ENCODE measurements at regions not wholly inside any gene's neighbourhood (a gene's known extent, or its start where the extent isn't known, plus 50 kb on each side); places are given as distances from the start of the nearest gene placed in this dataset.

GRCh38 chr20:60653111-60653845 is 598.8 kb upstream of the CDH4 start:
- Histone ChIP-seq H3K4me1 (ENCODE audit: control insufficient read depth in 1 of 2, extremely low read depth in 1 of 2, insufficient read depth in 2 of 2, low read length in 2 of 2) (no peaks in the 10 kb centered on the region), H3K27ac (ENCODE audit: low read length) (no peak overlapping the region), H3K9me3 (no peaks in the 10 kb centered on the region), H3K27me3 (replicated peaks in 1 of 2; ENCODE audit: control insufficient read depth in 2 of 2, extremely low read depth in 1 of 2, insufficient read depth in 2 of 2, low read length in 1 of 2) (peaks cover 0 to 5% of the 10 kb centered on the region in 2 experiments), H3K4me3 (ENCODE audit: control insufficient read depth in 1 of 2, extremely low read depth in 1 of 2, low read length in 1 of 2) (no peak overlapping the region), H3K36me3 (ENCODE audit: control insufficient read depth in 2 of 2, extremely low read depth in 1 of 2, insufficient read depth in 1 of 2, low read length in 1 of 2) (no peaks in the 10 kb centered on the region)
- H3K27me3 Mint-ChIP-seq: peaks cover 4 to 5% of the 10 kb centered on the region in 2 donors
- H3K9me3 Mint-ChIP-seq: peaks cover 4 to 9% (median 6%) of the 10 kb centered on the region in 3 donors
- ChIA-PET POLR2A (no interaction called here), CTCF (no interaction called here)
- H3K27ac Mint-ChIP-seq: no peak overlapping the region
- ATAC-seq (replicated peaks in 1 of 4) (no peak), DNase-seq (no peak)
- no CpG with 5 or more reads among the region's 2 CpGs for WGBS (ENCODE audit: insufficient coverage)
- H3K36me3 Mint-ChIP-seq: no peaks in the 10 kb centered on the region
- no peak overlapping the region for H3K4me3 Mint-ChIP-seq
- H3K4me1 Mint-ChIP-seq: no peaks in the 10 kb centered on the region

- Mint-ChIP-seq H3K4me3 (no peak overlapping the region), H3K27me3 (peaks cover 6% of the 10 kb centered on the region in 2 donors), H3K9me3 (peaks cover 0 to 9% (median 4%) of the 10 kb centered on the region in 3 donors), H3K27ac (no peak overlapping the region), H3K4me1 (no peaks in the 10 kb centered on the region), H3K36me3 (no peaks in the 10 kb centered on the region)
- ChIA-PET CTCF (no interaction called here), POLR2A (no interaction called here)
- H3K36me3 ChIP-seq (ENCODE audit: control insufficient read depth in 2 of 2, extremely low read depth in 1 of 2, insufficient read depth in 1 of 2, low read length in 1 of 2): no peaks in the 10 kb centered on the region
- WGBS (ENCODE audit: insufficient coverage): 69% methylated on average over 12 of the region's 13 CpGs
- H3K4me3 ChIP-seq (ENCODE audit: control insufficient read depth in 1 of 2, extremely low read depth in 1 of 2, low read length in 1 of 2): no peak overlapping the region
- H3K4me1 ChIP-seq (ENCODE audit: control insufficient read depth in 1 of 2, extremely low read depth in 1 of 2, insufficient read depth in 2 of 2, low read length in 2 of 2): no peaks in the 10 kb centered on the region
- ATAC-seq (replicated peaks in 1 of 4) (no peak), DNase-seq (no peak)
- no peak overlapping the region for H3K27ac ChIP-seq (ENCODE audit: low read length)
- no peaks in the 10 kb centered on the region for H3K9me3 ChIP-seq
- peaks cover 0 to 7% of the 10 kb centered on the region in 2 experiments for H3K27me3 ChIP-seq (replicated peaks in 1 of 2; ENCODE audit: control insufficient read depth in 2 of 2, extremely low read depth in 1 of 2, insufficient read depth in 2 of 2, low read length in 1 of 2)
Observed at GRCh38 chr20:60658681-60659080, 593.4 kb upstream of the CDH4 start.

GRCh38 chr20:60659240-60659639 is 592.8 kb upstream of the CDH4 start:
- no peaks in the 10 kb centered on the region for H3K4me1 ChIP-seq (ENCODE audit: control insufficient read depth in 1 of 2, extremely low read depth in 1 of 2, insufficient read depth in 2 of 2, low read length in 2 of 2)
- Mint-ChIP-seq H3K36me3 (no peaks in the 10 kb centered on the region), H3K27ac (no peak overlapping the region), H3K27me3 (peaks cover 6% of the 10 kb centered on the region in 2 donors), H3K4me1 (no peaks in the 10 kb centered on the region), H3K9me3 (peaks cover 0 to 9% (median 4%) of the 10 kb centered on the region in 3 donors), H3K4me3 (no peak overlapping the region)
- ATAC-seq (replicated peaks in 1 of 4): no peak
- POLR2A ChIA-PET: no interaction called here
- CTCF ChIA-PET: no interaction called here
- no peaks in the 10 kb centered on the region for H3K9me3 ChIP-seq
- H3K4me3 ChIP-seq (ENCODE audit: control insufficient read depth in 1 of 2, extremely low read depth in 1 of 2, low read length in 1 of 2): no peak overlapping the region
- DNase-seq: no peak
- no peaks in the 10 kb centered on the region for H3K36me3 ChIP-seq (ENCODE audit: control insufficient read depth in 2 of 2, extremely low read depth in 1 of 2, insufficient read depth in 1 of 2, low read length in 1 of 2)
- WGBS (ENCODE audit: insufficient coverage): 90% methylated on average over 6 of the region's 8 CpGs
- H3K27ac ChIP-seq (ENCODE audit: low read length): no peak overlapping the region
- H3K27me3 ChIP-seq (replicated peaks in 1 of 2; ENCODE audit: control insufficient read depth in 2 of 2, extremely low read depth in 1 of 2, insufficient read depth in 2 of 2, low read length in 1 of 2): peaks cover 0 to 9% of the 10 kb centered on the region in 2 experiments

- DNase-seq (no peak), ATAC-seq (replicated peaks in 1 of 4) (no peak)
- Histone ChIP-seq H3K4me1 (ENCODE audit: control insufficient read depth in 1 of 2, extremely low read depth in 1 of 2, insufficient read depth in 2 of 2, low read length in 2 of 2) (no peaks in the 10 kb centered on the region), H3K9me3 (no peaks in the 10 kb centered on the region), H3K4me3 (ENCODE audit: control insufficient read depth in 1 of 2, extremely low read depth in 1 of 2, low read length in 1 of 2) (no peak overlapping the region), H3K27ac (ENCODE audit: low read length) (no peak overlapping the region), H3K27me3 (replicated peaks in 1 of 2; ENCODE audit: control insufficient read depth in 2 of 2, extremely low read depth in 1 of 2, insufficient read depth in 2 of 2, low read length in 1 of 2) (peaks cover 0 to 9% of the 10 kb centered on the region in 2 experiments), H3K36me3 (ENCODE audit: control insufficient read depth in 2 of 2, extremely low read depth in 1 of 2, insufficient read depth in 1 of 2, low read length in 1 of 2) (no peaks in the 10 kb centered on the region)
- H3K9me3 Mint-ChIP-seq: no peaks in the 10 kb centered on the region
- no peaks in the 10 kb centered on the region for H3K36me3 Mint-ChIP-seq
- peaks cover 2 to 6% of the 10 kb centered on the region in 2 donors for H3K27me3 Mint-ChIP-seq
- H3K4me1 Mint-ChIP-seq: no peaks in the 10 kb centered on the region
- H3K27ac Mint-ChIP-seq: no peak overlapping the region
- CTCF ChIA-PET: no interaction called here
- POLR2A ChIA-PET: no interaction called here
- no peak overlapping the region for H3K4me3 Mint-ChIP-seq
- WGBS (ENCODE audit: insufficient coverage): no CpG with 5 or more reads among the region's 3 CpGs
Observed at GRCh38 chr20:60662307-60662706, 589.8 kb upstream of the CDH4 start.

- CTCF ChIA-PET: no interaction called here
- no peak overlapping the region for H3K27ac Mint-ChIP-seq
- no peak overlapping the region for H3K4me3 Mint-ChIP-seq
Observed at GRCh38 chr20:60664106-60664505, 588.0 kb upstream of the CDH4 start.

GRCh38 chr20:60667641-60668040 is 584.4 kb upstream of the CDH4 start:
- no peak for ATAC-seq (replicated peaks in 1 of 4)
- no peaks in the 10 kb centered on the region for H3K9me3 ChIP-seq
- Mint-ChIP-seq H3K27me3 (peaks cover 0 to 1% of the 10 kb centered on the region in 2 donors), H3K36me3 (no peaks in the 10 kb centered on the region), H3K4me1 (no peaks in the 10 kb centered on the region), H3K9me3 (no peaks in the 10 kb centered on the region), H3K27ac (no peak overlapping the region), H3K4me3 (no peak overlapping the region)
- WGBS (ENCODE audit: insufficient coverage): 60% methylated on average over 1 of the region's 6 CpGs
- peaks cover 0 to 5% of the 10 kb centered on the region in 2 experiments for H3K27me3 ChIP-seq (replicated peaks in 1 of 2; ENCODE audit: control insufficient read depth in 2 of 2, extremely low read depth in 1 of 2, insufficient read depth in 2 of 2, low read length in 1 of 2)
- POLR2A ChIA-PET: no interaction called here
- no peak overlapping the region for H3K4me3 ChIP-seq (ENCODE audit: control insufficient read depth in 1 of 2, extremely low read depth in 1 of 2, low read length in 1 of 2)
- DNase-seq: no peak
- CTCF ChIA-PET: no interaction called here
- no peaks in the 10 kb centered on the region for H3K4me1 ChIP-seq (ENCODE audit: control insufficient read depth in 1 of 2, extremely low read depth in 1 of 2, insufficient read depth in 2 of 2, low read length in 2 of 2)
- no peaks in the 10 kb centered on the region for H3K36me3 ChIP-seq (ENCODE audit: control insufficient read depth in 2 of 2, extremely low read depth in 1 of 2, insufficient read depth in 1 of 2, low read length in 1 of 2)
- H3K27ac ChIP-seq (ENCODE audit: low read length): no peak overlapping the region

More at GRCh38 chr20:60664106-60664505, 588.0 kb upstream of the CDH4 start:
- Histone ChIP-seq H3K27ac (ENCODE audit: low read length) (no peak overlapping the region), H3K27me3 (replicated peaks in 1 of 2; ENCODE audit: control insufficient read depth in 2 of 2, extremely low read depth in 1 of 2, insufficient read depth in 2 of 2, low read length in 1 of 2) (peaks cover 0 to 5% of the 10 kb centered on the region in 2 experiments), H3K9me3 (no peaks in the 10 kb centered on the region), H3K36me3 (ENCODE audit: control insufficient read depth in 2 of 2, extremely low read depth in 1 of 2, insufficient read depth in 1 of 2, low read length in 1 of 2) (no peaks in the 10 kb centered on the region), H3K4me3 (ENCODE audit: control insufficient read depth in 1 of 2, extremely low read depth in 1 of 2, low read length in 1 of 2) (no peak overlapping the region), H3K4me1 (ENCODE audit: control insufficient read depth in 1 of 2, extremely low read depth in 1 of 2, insufficient read depth in 2 of 2, low read length in 2 of 2) (no peaks in the 10 kb centered on the region)
- no peaks in the 10 kb centered on the region for H3K4me1 Mint-ChIP-seq
- WGBS (ENCODE audit: insufficient coverage): 87% methylated on average over 5 of the region's 5 CpGs
- DNase-seq (no peak), ATAC-seq (replicated peaks in 1 of 4) (no peak)
- POLR2A ChIA-PET: interaction anchor here in 1 of 2 donors (0.6 kb wide), 1 partner anchor 10 kb away, joined by 5 read pairs; no protein-coding TSS in a partner anchor
- no peaks in the 10 kb centered on the region for H3K36me3 Mint-ChIP-seq
- H3K27me3 Mint-ChIP-seq: peaks cover under 1 to 6% of the 10 kb centered on the region in 2 donors
- H3K9me3 Mint-ChIP-seq: no peaks in the 10 kb centered on the region

All from T-cell (primary cell).